GM19238 (cell line): ENCODE measurements at regions not wholly inside any gene's neighbourhood (a gene's known extent, or its start where the extent isn't known, plus 50 kb on each side); places are given as distances from the start of the nearest gene placed in this dataset.
"Not testable (repeated sequence)": the region's sequence is repeated elsewhere in the genome, so short reads cannot be mapped to it uniquely, and the experiment has no call there.

Source experiments
- DNase-seq: peaks from one replicate; pipeline ENCODE4 v3.0.0; 2011; ENCODE audit warnings: low spot score; ENCODE audit not compliant: insufficient read length

DNA sequence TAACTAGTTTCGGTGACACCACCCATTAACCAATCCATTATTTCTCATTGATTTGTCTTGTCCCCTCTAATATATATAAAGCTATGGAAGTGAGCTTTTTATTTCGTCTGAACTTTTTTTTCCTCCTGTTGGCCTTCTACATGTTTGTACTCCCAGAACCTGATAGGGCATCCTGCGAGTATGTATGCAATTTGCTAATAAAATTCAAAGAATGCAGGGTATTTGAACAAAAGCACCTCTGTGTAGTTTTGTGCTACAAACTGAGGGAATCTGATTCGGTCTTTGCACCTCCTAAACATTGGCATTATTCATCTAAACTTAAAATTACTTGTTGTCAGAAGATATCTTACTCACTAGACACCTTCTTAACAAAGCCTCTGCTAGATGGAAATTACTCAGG is 242.9 kb upstream of the TMEFF2 start:
- no peak for DNase-seq

GRCh38 chr2:192424243-192424642 is 229.5 kb upstream of the TMEFF2 start:
- no peak for DNase-seq

DNA sequence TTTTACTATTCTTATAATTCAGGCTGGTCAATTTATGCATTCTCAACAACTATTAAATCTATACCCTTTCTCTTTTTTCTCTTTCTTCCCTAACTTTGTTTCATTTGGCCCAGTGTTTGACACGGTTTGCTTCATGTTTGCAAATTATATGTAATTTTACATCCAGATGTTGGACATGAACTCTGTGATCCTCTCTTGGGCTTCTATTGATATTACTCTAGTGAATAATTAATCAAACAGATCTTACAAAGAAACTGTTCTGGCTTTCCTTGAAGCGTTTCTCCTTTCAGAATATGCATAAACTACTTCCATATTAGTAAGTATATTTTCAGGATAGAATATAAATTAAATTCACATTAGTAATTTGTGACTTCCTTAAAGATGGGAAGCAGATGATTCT is 225.1 kb upstream of the TMEFF2 start:
- no peak for DNase-seq

GRCh38 chr2:192416060-192416459 is 221.3 kb upstream of the TMEFF2 start:
- DNase-seq: no peak

DNA sequence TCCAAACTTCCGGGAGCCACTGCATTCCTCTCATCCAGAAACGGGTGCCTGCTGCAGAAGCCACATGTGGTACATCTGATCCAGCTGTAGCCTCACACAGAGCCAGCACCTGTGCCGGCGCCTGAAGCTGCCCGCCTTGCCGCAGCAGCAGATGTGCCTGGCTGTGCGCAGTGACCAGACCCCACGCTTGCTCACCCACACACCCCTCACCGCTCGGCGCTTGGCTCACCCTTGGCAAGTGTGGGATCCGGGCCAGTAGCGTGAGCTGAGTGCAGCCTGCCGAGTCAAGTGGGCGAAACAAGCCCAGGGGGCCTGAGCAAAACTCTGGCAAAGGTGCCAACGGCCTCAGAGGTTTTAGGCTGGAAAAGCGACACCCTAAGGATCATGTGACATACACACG is 220.1 kb upstream of the TMEFF2 start:
- no peak for DNase-seq

GRCh38 chr2:192413812-192414681 is 219.3 kb upstream of the TMEFF2 start:
- no peak for DNase-seq

DNA sequence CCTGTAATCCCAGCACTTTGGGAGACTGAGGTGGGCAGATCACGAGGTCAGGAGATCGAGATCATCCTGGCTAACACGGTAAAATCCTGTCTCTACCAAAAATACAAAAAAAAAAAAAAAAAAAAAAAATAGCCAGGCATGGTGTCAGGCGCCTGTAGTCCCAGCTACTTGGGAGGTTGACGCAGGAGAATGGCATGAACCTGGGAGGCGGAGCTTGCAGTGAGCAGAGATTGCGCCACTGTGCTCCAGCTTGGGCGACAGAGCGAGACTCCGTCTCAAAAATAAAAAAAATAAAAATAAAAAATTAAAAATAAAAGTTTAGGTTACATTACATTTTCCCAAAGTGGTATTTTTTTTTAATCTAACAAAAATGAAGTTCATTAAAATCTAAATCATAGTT is 218.1 kb upstream of the TMEFF2 start:
- not testable (repeated sequence) for DNase-seq

- no peak for DNase-seq
Measured at GRCh38 chr2:192412394-192412793, 217.7 kb upstream of the TMEFF2 start.

- DNase-seq: no peak
Measured at GRCh38 chr2:192411755-192412154, 217.0 kb upstream of the TMEFF2 start.

DNA sequence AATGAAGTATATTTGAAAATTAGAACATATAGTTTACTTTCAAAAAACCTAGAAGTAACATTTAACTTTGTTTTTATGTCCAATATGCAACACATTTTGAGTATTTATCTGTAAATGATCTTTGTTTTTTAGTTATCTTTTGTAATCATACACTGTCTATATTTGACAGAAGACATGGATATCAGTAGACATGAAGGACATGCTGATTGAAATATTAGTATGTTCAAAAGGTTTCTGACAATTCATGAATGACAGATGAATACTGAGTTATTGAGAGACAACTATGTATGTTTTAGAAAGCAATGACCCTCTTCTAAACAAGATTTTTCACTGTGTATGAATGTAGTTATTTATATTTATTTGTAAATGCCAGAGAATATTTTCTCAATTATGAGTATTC is 215.6 kb upstream of the TMEFF2 start:
- no peak for DNase-seq

DNA sequence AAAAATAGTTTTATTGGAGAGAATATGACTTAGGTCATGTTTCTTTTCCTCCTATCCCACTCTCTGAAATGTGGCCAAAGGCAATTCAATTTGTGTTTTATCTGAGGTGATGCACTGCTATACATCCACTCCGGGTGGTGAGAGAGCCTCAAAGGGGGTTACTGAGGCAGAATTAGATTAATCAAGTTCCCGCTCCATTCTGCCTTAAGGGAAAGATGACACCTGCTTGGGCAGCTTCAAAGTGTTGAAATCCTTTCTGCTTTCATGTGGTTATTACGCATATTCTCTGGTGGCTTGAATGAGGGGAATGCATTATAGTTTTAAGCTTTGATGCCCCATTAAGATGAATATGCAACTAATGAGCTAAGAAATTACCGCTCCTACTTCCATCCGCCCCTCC is 213.0 kb upstream of the TMEFF2 start:
- no peak for DNase-seq

GRCh38 chr2:192398236-192398635 is 203.5 kb upstream of the TMEFF2 start:
- no peak for DNase-seq

DNA sequence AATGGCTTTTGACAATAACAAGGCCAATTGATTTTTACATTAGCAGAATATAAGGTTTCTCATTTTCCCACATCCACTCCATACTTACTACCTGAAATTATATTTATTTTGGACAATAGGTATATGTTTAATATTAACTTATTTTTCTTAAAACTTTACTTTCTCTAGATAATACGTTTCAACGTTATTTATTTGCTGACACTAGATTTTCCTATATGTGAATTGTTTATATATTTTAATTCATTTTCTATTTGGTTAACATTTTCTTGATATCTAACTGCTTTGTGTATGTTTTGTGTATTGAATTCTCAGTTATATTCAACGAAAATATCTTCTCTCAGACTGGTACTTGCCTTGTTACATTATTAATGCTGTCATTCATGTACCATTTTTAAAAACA is 199.9 kb upstream of the TMEFF2 start:
- DNase-seq: no peak

- DNase-seq: no peak
Measured at GRCh38 chr2:192391041-192391440, 196.3 kb upstream of the TMEFF2 start.

- DNase-seq: no peak
Measured at GRCh38 chr2:192390401-192390800, 195.7 kb upstream of the TMEFF2 start.

DNA sequence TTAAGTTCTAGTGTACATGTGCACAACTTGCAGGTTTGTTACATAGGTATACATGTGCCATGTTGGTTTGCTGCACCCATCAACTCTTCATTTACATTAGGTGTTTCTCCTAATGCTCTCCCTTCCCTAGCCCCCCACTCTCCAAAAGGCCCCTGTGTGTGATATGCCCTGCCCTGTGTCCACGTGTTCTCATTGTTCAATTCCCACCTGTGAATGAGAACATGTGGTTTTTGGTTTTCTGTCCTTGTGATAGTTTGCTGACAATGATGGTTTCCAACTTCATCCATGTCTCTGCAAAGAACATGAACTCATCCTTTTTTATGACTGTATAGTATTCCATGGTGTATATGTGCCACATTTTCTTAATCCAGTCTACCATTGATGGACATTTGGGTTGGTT is 189.5 kb upstream of the TMEFF2 start:
- DNase-seq: not testable (repeated sequence)

- no peak for DNase-seq
Measured at GRCh38 chr2:192381082-192381481, 186.3 kb upstream of the TMEFF2 start.

DNA sequence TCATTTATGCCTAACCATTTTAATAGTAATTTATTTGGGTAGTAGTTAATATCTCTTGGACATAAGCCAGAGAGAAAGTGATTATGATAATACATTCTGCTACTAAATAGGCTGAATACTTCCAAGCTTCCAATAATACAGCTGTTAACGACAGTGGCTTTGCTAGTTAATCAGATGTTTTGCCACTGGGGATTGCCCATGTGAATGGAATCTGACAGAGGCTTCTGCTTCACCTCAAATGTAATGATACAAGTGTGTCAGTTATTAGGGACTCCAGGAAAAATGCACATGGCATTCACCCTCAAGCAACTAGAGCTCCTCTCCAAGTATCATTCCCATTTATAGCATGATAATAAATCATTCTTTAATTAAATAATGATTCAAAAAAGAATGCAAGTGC is 185.0 kb upstream of the TMEFF2 start:
- no peak for DNase-seq

DNA sequence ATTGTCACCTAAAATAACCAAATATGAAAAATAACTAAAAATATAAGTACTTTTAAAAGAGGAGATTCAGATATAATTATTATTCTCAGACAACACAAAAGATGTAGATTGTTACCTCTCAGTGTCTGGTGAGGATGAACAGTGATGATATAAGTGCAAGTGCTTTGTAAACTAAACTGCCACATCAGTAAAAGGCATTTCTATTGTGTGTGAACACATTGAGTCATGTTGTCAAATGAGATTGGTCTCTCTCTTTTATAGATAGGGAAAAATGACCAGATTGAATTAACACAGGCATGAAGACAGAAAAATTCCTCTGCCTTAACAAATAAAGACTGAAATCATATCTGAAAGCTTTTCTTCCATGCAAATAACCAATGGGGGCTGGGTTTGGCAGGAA is 182.4 kb upstream of the TMEFF2 start:
- DNase-seq: no peak

DNA sequence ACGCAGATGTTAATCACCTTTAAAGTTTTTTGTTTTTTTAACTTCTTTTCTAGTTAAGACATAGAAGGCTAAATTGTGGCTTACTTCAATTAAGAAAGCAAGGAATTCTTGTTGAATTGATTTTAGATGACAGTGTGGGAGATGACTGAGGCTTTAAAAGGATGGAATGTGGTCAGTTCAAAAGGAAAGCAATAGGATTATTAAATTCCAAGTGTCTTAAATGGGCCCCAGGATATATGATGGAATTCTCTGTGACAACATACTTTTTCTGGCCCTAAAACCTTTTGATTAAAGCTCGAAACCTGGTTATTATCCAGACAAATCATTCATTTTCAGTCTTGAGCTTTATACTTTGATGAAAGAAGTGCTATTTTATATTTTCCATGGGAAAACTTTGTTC is 179.0 kb upstream of the TMEFF2 start:
- DNase-seq: no peak

DNA sequence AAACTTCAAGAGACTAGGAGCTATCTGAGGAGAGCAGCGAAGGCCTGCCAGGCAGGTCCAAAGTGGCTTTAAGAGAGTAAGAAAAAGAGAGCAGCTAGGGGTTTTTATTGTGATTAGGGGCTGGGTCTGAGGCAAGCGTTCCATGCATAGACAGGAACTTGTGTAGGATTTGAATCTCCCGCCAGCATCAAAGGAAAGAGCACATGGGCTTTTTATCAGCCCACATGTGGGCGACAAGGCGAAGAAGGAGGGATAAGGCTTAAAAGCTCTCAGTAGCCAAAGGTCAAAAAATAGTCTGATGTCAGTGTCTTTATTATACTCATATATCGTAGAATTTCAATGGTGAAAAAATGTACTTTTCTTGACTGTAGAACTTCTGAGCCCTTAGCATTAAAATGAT is 178.5 kb upstream of the TMEFF2 start:
- no peak for DNase-seq

GRCh38 chr2:192369969-192370368 is 175.2 kb upstream of the TMEFF2 start:
- no peak for DNase-seq

GRCh38 chr2:192357217-192357616 is 162.5 kb upstream of the TMEFF2 start:
- no peak for DNase-seq
